ENCODE measurements at regions not wholly inside any gene's neighbourhood (a gene's known extent, or its start where the extent isn't known, plus 50 kb on each side); places are given as distances from the start of the nearest gene placed in this dataset.
"Not testable (repeated sequence)": the region's sequence is repeated elsewhere in the genome, so short reads cannot be mapped to it uniquely, and the experiment has no call there.

GRCh38 chr4:155494037-155494718 is 117.4 kb upstream of the MAP9 start:
- DNase-seq (ENCODE audit: missing footprints) (no peak), ATAC-seq (no peak)
- intact Hi-C loops (cut with DNase I) = no loop called here

- ATAC-seq = no peak
- intact Hi-C loops (cut with DNase I) = no loop called here
- DNase-seq (ENCODE audit: missing footprints) = no peak
Observed at GRCh38 chr4:155491336-155492120, 114.8 kb upstream of the MAP9 start.

- ATAC-seq = no peak
- DNase-seq (ENCODE audit: missing footprints) = no peak
- intact Hi-C loops (cut with DNase I) = no loop called here
Observed at GRCh38 chr4:155489271-155489670, 112.5 kb upstream of the MAP9 start.

GRCh38 chr4:155488691-155489090 is 111.9 kb upstream of the MAP9 start:
- no peak for ATAC-seq

GRCh38 chr4:155487210-155487609 is 110.4 kb upstream of the MAP9 start:
- intact Hi-C loops (cut with DNase I) = no loop called here
- DNase-seq (ENCODE audit: missing footprints) (no peak), ATAC-seq (no peak)

More at GRCh38 chr4:155488691-155489090, 111.9 kb upstream of the MAP9 start:
- no peak for DNase-seq (ENCODE audit: missing footprints)
- intact Hi-C loops (cut with DNase I) = no loop called here

- intact Hi-C loops (cut with DNase I) = no loop called here
- ATAC-seq = no peak
- no peak for DNase-seq (ENCODE audit: missing footprints)
Observed at GRCh38 chr4:155481150-155481549, 104.4 kb upstream of the MAP9 start.

GRCh38 chr4:155479835-155480234 is 103.1 kb upstream of the MAP9 start:
- ATAC-seq = no peak
- intact Hi-C loops (cut with DNase I) = no loop called here
- DNase-seq (ENCODE audit: missing footprints) = no peak

- ATAC-seq = no peak
- intact Hi-C loops (cut with DNase I) = no loop called here
- DNase-seq (ENCODE audit: missing footprints) = no peak
Observed at GRCh38 chr4:155478336-155478835, 101.6 kb upstream of the MAP9 start.

GRCh38 chr4:155474758-155475157 is 98.0 kb upstream of the MAP9 start:
- intact Hi-C loops (cut with DNase I) = no loop called here
- ATAC-seq = no peak

GRCh38 chr4:155473420-155474095 is 96.8 kb upstream of the MAP9 start:
- ATAC-seq (no peak), DNase-seq (ENCODE audit: missing footprints) (no peak)
- intact Hi-C loops (cut with DNase I) = no loop called here

More at GRCh38 chr4:155474758-155475157, 98.0 kb upstream of the MAP9 start:
- no peak for DNase-seq (ENCODE audit: missing footprints)

- intact Hi-C loops (cut with DNase I) = no loop called here
- DNase-seq (ENCODE audit: missing footprints) (no peak), ATAC-seq (no peak)
Observed at GRCh38 chr4:155468282-155468681, 91.5 kb upstream of the MAP9 start.

- intact Hi-C loops (cut with DNase I) = no loop called here
- ATAC-seq = no peak
- no peak for DNase-seq (ENCODE audit: missing footprints)
Observed at GRCh38 chr4:155450676-155451075, 73.9 kb upstream of the MAP9 start.

- DNase-seq (ENCODE audit: missing footprints) = no peak
- ATAC-seq = no peak
- intact Hi-C loops (cut with DNase I) = loop anchor here (10.0 kb wide), 1 partner anchor 129 kb away; no protein-coding TSS in a partner anchor
Observed at GRCh38 chr4:155445306-155445705, 68.5 kb upstream of the MAP9 start.

- intact Hi-C loops (cut with DNase I) = loop anchor here (5.0 to 10.0 kb wide), 2 partner anchors 68 to 130 kb away; no protein-coding TSS in a partner anchor
- DNase-seq (ENCODE audit: missing footprints) = no peak
- ATAC-seq = no peak
Observed at GRCh38 chr4:155444721-155445120, 68.0 kb upstream of the MAP9 start.

- ATAC-seq (peak; percentile 88), DNase-seq (ENCODE audit: missing footprints) (peak; percentile 90)
- intact Hi-C loops (cut with DNase I) = loop anchor here (1.0 to 10.0 kb wide), 5 partner anchors 70 to 344 kb away; partner anchors contain the start of genes GUCY1A1 and GUCY1B1
Observed at GRCh38 chr4:155442267-155443105, 65.7 kb upstream of the MAP9 start.

GRCh38 chr4:155441475-155441874 is 64.7 kb upstream of the MAP9 start:
- intact Hi-C loops (cut with DNase I) = loop anchor here (5.0 to 10.0 kb wide), 2 partner anchors 71 to 133 kb away; no protein-coding TSS in a partner anchor
- ATAC-seq (peak; percentile 57), DNase-seq (ENCODE audit: missing footprints) (no peak)

- intact Hi-C loops (cut with DNase I) = loop anchor here (5.0 to 10.0 kb wide), 2 partner anchors 73 to 135 kb away; no protein-coding TSS in a partner anchor
- not testable (repeated sequence) for ATAC-seq; DNase-seq (ENCODE audit: missing footprints)
Observed at GRCh38 chr4:155439760-155440159, 63.0 kb upstream of the MAP9 start.

- DNase-seq (ENCODE audit: missing footprints) (no peak), ATAC-seq (no peak)
- intact Hi-C loops (cut with DNase I) = no loop called here
Observed at GRCh38 chr4:155434904-155435303, 58.1 kb upstream of the MAP9 start.
